Lower lobe of right lung (tissue), 2 donors: ENCODE measurements at regions not wholly inside any gene's neighbourhood (a gene's known extent, or its start where the extent isn't known, plus 50 kb on each side); places are given as distances from the start of the nearest gene placed in this dataset.

Source experiments
- ATAC-seq, 2 donors: fragments of 200-7000 bp; cut with Tn5 transposase; one replicate each; pipeline ENCODE4 v1.9.1; 2020 to 2022; ENCODE audit warnings: mild to moderate bottlenecking in 2 of 2, moderate library complexity in 2 of 2
- DNase-seq: peaks from one replicate; pipeline ENCODE4 v3.0.0-alpha.2; 2020
- H3K27ac ChIP-seq: fragments of 200-600 bp; one replicate; pipeline ENCODE4 v1.8.0; 2022
- H3K27me3 ChIP-seq: fragments of 200-600 bp; one replicate; pipeline ENCODE4 v1.8.0; 2022; ENCODE audit warnings: low read depth
- H3K36me3 ChIP-seq: fragments of 200-600 bp; one replicate; pipeline ENCODE4 v1.8.0; 2022; ENCODE audit warnings: mild to moderate bottlenecking
- H3K4me1 ChIP-seq: fragments of 200-600 bp; one replicate; pipeline ENCODE4 v1.8.0; 2022
- H3K4me3 ChIP-seq: fragments of 200-600 bp; one replicate; pipeline ENCODE4 v1.8.0; 2022; ENCODE audit warnings: mild to moderate bottlenecking
- H3K9me3 ChIP-seq: fragments of 200-600 bp; one replicate; pipeline ENCODE4 v1.8.0; 2022
- intact Hi-C: fragments of 100-400 bp; cut with DNase I; formaldehyde crosslinking; loops from one replicate; pipeline ENCODE4 v1.11.0; 2022
- TF ChIP-seq, protein P1 (sequence below): fragments of 200-600 bp; IDR thresholded peaks from one replicate; pipeline ENCODE4 v1.8.0; 2022; ENCODE audit warnings: antibody characterized with exemption, mild to moderate bottlenecking
- donor health status: DM: no; HTN: yes; CAD: no; lungs with severe emphysema.

DNA sequence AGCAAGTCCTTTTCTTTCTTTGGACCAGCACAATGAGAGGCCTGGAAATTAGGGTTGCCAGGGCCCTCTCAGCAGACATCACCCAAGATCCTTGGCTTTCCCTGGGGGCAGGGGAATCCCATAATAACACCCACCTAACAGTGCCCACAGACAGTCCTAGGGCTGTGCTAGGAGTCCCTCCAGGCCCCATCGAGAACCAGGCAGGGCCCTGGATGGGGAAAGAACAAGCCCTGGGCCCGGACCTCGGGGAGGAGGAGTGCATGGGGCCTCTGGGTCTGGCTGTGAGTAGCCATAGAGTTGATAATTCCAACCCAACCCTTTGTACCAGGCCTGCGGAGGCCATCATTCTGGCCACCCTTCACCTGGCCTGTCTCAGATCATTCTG, 201.2 kb upstream of the ZMIZ1 start:
- H3K27me3 ChIP-seq: no peaks in the 10 kb centered on the region
- DNase-seq: no peak
- no peaks in the 10 kb centered on the region for H3K36me3 ChIP-seq
- no peak overlapping the region for H3K4me3 ChIP-seq
- intact Hi-C loops: no loop called here
- no peak overlapping the region for H3K27ac ChIP-seq
- H3K4me1 ChIP-seq: no peaks in the 10 kb centered on the region
- H3K9me3 ChIP-seq: no peaks in the 10 kb centered on the region
- TF ChIP-seq, protein P1, sequence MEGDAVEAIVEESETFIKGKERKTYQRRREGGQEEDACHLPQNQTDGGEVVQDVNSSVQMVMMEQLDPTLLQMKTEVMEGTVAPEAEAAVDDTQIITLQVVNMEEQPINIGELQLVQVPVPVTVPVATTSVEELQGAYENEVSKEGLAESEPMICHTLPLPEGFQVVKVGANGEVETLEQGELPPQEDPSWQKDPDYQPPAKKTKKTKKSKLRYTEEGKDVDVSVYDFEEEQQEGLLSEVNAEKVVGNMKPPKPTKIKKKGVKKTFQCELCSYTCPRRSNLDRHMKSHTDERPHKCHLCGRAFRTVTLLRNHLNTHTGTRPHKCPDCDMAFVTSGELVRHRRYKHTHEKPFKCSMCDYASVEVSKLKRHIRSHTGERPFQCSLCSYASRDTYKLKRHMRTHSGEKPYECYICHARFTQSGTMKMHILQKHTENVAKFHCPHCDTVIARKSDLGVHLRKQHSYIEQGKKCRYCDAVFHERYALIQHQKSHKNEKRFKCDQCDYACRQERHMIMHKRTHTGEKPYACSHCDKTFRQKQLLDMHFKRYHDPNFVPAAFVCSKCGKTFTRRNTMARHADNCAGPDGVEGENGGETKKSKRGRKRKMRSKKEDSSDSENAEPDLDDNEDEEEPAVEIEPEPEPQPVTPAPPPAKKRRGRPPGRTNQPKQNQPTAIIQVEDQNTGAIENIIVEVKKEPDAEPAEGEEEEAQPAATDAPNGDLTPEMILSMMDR: no peak
- no peak for ATAC-seq

DNA sequence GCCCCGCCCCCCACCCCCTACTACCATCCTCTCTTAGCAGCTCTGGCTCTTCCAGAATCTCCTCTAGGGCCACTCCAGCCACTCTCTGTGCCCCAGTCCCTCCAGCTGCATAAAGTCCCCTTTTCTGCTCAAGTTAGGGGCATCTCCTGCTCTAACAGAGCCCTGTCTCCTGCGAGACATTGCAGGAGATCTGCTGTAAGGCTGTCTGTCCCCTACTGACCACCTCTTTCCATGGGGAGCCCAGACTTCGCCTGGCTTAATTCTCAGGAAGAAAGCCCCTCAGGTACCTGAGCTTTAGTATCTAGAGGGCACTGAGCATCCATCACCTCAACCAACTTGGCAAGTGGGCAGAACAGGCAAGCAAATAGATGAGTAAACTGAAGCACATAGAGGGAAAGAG, 200.7 kb upstream of the ZMIZ1 start:
- ATAC-seq: no peak
- intact Hi-C loops: no loop called here
- Histone ChIP-seq H3K27me3 (no peaks in the 10 kb centered on the region), H3K27ac (no peak overlapping the region), H3K9me3 (no peaks in the 10 kb centered on the region), H3K4me3 (no peak overlapping the region), H3K4me1 (no peaks in the 10 kb centered on the region), H3K36me3 (no peaks in the 10 kb centered on the region)
- TF ChIP-seq, protein P1: no peak
- no peak for DNase-seq

DNA sequence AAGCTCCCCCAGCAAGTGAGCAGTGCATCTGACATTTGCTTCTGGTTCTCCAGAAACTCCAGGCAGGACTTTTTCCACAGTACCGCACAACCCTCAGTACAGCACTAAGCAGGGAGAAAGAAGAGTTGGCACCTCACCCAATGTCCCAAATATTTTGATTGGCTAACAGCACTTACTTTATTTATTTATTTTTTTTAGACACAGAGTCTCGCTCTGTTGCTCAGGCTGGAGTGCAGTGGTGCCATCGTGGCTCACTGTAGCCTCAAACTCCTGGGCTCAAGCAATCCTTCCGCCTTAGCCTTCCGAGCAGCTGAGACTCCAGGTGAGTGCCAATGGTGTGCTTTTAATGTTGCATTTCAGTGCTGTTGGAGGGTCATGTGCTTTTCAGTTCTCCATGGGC, 200.3 kb upstream of the ZMIZ1 start:
- DNase-seq (no peak), ATAC-seq (no peak)
- intact Hi-C loops: no loop called here
- H3K27me3 ChIP-seq: no peaks in the 10 kb centered on the region
- no peak overlapping the region for H3K27ac ChIP-seq
- TF ChIP-seq, protein P1: no peak
- no peaks in the 10 kb centered on the region for H3K4me1 ChIP-seq
- H3K36me3 ChIP-seq: no peaks in the 10 kb centered on the region
- no peaks in the 10 kb centered on the region for H3K9me3 ChIP-seq
- H3K4me3 ChIP-seq: no peak overlapping the region

DNA sequence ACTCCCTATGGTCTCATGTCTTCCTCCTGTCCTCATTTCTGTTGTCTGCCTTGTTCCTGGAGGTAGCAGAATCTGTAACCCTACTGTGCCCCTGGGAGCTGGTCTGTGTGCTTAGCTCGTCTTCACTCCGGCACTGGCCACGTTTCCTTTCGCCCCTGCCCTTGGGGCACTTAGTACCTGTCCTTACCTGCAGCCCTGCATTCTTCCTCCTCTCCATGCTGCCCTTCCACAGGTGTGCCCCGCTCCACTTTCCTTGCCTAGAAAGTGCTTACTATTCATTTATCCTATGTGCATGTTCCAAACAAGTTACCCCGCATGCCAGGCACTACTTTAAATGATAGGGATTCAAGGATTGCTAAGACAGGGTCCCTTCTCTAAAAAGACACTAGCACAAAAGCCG, 199.9 kb upstream of the ZMIZ1 start:
- no peaks in the 10 kb centered on the region for H3K9me3 ChIP-seq
- H3K36me3 ChIP-seq: no peaks in the 10 kb centered on the region
- no peak for DNase-seq
- intact Hi-C loops: no loop called here
- ATAC-seq: no peak
- H3K27ac ChIP-seq: no peak overlapping the region
- no peaks in the 10 kb centered on the region for H3K4me1 ChIP-seq
- no peak overlapping the region for H3K4me3 ChIP-seq
- H3K27me3 ChIP-seq: no peaks in the 10 kb centered on the region
- TF ChIP-seq, protein P1: no peak

DNA sequence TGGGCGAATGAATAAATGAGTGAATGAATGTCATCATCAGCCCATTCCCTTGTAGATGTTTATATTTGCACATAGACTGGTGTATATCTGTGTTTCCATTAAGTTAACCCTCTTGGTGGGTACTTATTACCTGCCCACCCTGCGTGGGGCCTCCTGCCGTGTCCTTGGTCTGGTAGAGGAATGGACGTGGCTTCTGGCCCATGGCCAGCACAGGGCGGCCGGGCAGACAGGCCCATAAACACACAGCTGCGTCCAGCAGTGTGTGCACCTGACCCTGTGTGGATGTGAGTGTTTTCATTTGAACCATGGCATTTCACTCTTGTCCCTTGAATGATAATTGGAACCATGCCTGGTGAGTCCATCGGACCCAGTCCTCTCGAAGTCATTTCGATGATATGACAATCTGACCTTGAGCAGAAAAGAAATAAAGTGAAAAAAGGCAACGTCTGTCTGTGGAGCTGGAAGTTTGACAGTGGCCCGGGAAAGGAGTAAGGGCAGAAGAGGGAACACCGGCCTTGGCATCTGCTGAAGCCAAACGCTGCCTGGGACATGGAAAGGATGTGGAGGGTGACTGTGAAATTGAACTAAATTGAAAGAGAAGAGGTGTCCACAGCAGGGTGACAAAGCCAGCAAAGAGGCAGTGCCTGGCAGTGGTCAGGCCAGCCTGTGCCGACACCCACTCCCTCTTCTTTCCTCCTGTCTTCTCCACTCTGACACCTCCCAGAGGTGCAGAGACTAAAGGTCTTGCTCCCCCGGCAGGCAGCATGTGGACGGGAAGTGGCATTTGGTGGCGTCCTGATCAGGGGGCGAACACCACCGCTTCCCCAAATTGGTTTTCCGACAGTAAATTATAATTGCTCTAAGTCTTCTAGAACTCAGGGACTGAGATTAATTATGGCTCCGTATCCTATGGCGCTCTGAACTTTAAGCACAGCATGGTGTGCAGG, 199.0 kb upstream of the ZMIZ1 start:
- ATAC-seq: no peak
- Histone ChIP-seq H3K27ac (no peak overlapping the region), H3K9me3 (no peaks in the 10 kb centered on the region), H3K4me1 (no peaks in the 10 kb centered on the region), H3K36me3 (no peaks in the 10 kb centered on the region), H3K27me3 (no peaks in the 10 kb centered on the region), H3K4me3 (no peak overlapping the region)
- TF ChIP-seq, protein P1: no peak
- intact Hi-C loops: no loop called here
- no peak for DNase-seq
